ENCODE measurements at regions not wholly inside any gene's neighbourhood (a gene's known extent, or its start where the extent isn't known, plus 50 kb on each side); places are given as distances from the start of the nearest gene placed in this dataset.

- DNase-seq (ENCODE audit: extremely low spot score in 2 of 2): no peak
- no peaks in the 10 kb centered on the region for H3K27me3 ChIP-seq
- TF ChIP-seq, protein P1, sequence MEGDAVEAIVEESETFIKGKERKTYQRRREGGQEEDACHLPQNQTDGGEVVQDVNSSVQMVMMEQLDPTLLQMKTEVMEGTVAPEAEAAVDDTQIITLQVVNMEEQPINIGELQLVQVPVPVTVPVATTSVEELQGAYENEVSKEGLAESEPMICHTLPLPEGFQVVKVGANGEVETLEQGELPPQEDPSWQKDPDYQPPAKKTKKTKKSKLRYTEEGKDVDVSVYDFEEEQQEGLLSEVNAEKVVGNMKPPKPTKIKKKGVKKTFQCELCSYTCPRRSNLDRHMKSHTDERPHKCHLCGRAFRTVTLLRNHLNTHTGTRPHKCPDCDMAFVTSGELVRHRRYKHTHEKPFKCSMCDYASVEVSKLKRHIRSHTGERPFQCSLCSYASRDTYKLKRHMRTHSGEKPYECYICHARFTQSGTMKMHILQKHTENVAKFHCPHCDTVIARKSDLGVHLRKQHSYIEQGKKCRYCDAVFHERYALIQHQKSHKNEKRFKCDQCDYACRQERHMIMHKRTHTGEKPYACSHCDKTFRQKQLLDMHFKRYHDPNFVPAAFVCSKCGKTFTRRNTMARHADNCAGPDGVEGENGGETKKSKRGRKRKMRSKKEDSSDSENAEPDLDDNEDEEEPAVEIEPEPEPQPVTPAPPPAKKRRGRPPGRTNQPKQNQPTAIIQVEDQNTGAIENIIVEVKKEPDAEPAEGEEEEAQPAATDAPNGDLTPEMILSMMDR (IDR thresholded peaks at IDR 0.05): no peak
- TF ChIP-seq POLR2AphosphoS5 (IDR thresholded peaks at IDR 0.05; ENCODE audit: insufficient read depth in 1 of 2, low read depth in 1 of 2) (no peak), POLR2A (IDR thresholded peaks at IDR 0.05) (no peak)
- H3K4me3 ChIP-seq: no peak overlapping the region
- intact Hi-C loops (cut with DNase I): no loop called here
- no peaks in the 10 kb centered on the region for H3K36me3 ChIP-seq
- no peak overlapping the region for H3K27ac ChIP-seq
- no peaks in the 10 kb centered on the region for H3K9me3 ChIP-seq
- no peaks in the 10 kb centered on the region for H3K4me1 ChIP-seq
These were observed 808.8 kb upstream of the POU3F3 start for GRCh38 chr2:104045071-104045470.

DNA sequence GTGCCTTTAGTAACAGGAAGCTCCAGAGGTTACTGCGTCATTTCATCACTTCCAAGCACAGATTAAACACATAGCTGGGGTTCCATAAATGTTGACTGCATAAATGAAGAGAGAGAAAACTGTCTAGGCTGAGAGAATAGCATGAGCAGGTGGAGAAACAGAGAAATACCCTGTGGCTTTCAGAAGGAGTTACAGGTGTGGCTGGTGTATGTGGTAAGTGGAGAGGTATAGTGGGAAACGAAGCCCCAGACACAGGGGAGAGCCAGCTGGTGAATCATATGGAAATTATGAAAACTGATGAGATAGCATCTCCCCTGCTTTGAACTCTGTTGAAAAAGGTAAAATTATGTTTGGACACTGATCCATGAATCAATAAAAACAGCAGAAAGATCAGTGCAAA, 807.4 kb upstream of the POU3F3 start:
- intact Hi-C loops (cut with DNase I): no loop called here
- H3K9me3 ChIP-seq: no peaks in the 10 kb centered on the region
- no peaks in the 10 kb centered on the region for H3K4me1 ChIP-seq
- no peak overlapping the region for H3K27ac ChIP-seq
- H3K27me3 ChIP-seq: no peaks in the 10 kb centered on the region
- no peak overlapping the region for H3K4me3 ChIP-seq
- TF ChIP-seq, protein P1 (IDR thresholded peaks at IDR 0.05): no peak
- TF ChIP-seq POLR2AphosphoS5 (IDR thresholded peaks at IDR 0.05; ENCODE audit: insufficient read depth in 1 of 2, low read depth in 1 of 2) (no peak), POLR2A (IDR thresholded peaks at IDR 0.05) (no peak)
- no peak for DNase-seq (ENCODE audit: extremely low spot score in 2 of 2)
- no peaks in the 10 kb centered on the region for H3K36me3 ChIP-seq

DNA sequence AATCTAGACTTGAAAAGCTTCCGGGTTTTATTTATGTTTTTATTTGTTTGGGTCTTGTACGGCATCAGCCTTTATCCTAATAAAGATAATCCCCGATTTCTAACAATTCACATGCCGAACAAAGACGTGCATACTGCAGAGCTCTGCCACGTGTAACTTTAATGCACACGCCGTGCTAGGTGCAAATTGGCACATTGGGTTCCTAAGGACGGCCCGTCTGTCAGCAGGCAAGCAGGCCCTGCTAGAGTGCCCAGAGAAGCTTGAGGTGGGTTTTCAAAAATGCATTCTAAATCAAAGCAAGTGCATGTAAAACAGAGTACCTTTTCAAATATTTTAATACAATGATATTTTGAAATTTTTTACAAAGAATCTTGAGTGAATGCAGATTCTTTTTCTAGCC, 806.4 kb upstream of the POU3F3 start:
- Histone ChIP-seq H3K9me3 (no peaks in the 10 kb centered on the region), H3K4me1 (no peaks in the 10 kb centered on the region), H3K4me3 (no peak overlapping the region), H3K27me3 (no peaks in the 10 kb centered on the region), H3K27ac (no peak overlapping the region), H3K36me3 (no peaks in the 10 kb centered on the region)
- DNase-seq (ENCODE audit: extremely low spot score in 2 of 2): no peak
- intact Hi-C loops (cut with DNase I): no loop called here
- TF ChIP-seq POLR2A (IDR thresholded peaks at IDR 0.05) (no peak), POLR2AphosphoS5 (IDR thresholded peaks at IDR 0.05; ENCODE audit: insufficient read depth in 1 of 2, low read depth in 1 of 2) (no peak)
- TF ChIP-seq, protein P1 (IDR thresholded peaks at IDR 0.05): no peak

DNA sequence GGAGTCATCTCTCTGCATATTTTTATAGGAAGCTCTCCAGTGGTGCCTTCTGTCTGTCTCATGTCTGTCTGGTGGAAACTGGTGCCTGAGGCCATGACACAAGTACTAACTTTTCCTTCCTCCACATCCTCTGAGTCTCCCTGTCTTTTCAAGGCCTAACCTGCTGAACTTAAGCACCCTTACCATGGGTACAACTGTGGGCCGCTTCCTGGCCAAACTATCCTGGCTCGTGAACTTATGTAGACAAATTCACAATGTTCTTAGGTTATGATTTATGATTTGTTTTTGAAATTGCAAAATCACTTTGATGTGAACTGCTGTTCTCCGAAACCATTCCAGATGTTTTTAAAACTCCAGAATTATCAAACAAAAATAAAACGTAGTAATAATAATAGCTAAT, 804.5 kb upstream of the POU3F3 start:
- TF ChIP-seq, protein P1 (IDR thresholded peaks at IDR 0.05): no peak
- TF ChIP-seq POLR2A (IDR thresholded peaks at IDR 0.05): no peak
- TF ChIP-seq POLR2AphosphoS5 (IDR thresholded peaks at IDR 0.05; ENCODE audit: insufficient read depth in 1 of 2, low read depth in 1 of 2): no peak
- intact Hi-C loops (cut with DNase I): no loop called here
- H3K36me3 ChIP-seq: no peaks in the 10 kb centered on the region
- DNase-seq (ENCODE audit: extremely low spot score in 2 of 2): no peak
- no peaks in the 10 kb centered on the region for H3K27me3 ChIP-seq
- no peak overlapping the region for H3K27ac ChIP-seq
- no peak overlapping the region for H3K4me3 ChIP-seq
- no peaks in the 10 kb centered on the region for H3K4me1 ChIP-seq
- no peaks in the 10 kb centered on the region for H3K9me3 ChIP-seq

DNA sequence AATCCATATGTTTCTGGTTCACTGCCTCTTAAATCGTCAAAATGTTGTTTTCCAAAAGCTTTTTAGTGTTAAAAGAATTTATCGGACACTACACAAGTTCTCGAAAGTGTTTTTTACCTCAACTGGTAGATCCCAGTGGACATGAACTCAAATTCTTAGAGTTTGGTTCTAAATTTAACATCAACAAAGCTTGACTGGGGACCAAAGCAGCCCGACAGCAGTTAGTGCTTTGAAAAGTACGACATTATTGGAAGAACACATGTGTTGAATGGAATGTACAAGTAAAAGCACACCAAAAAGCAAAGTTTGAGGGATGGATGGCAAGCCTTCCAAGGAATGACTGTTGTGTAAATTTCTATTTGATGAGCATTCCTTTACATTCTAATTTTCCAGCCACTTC, 803.9 kb upstream of the POU3F3 start:
- H3K9me3 ChIP-seq: no peaks in the 10 kb centered on the region
- H3K4me3 ChIP-seq: no peak overlapping the region
- H3K4me1 ChIP-seq: no peaks in the 10 kb centered on the region
- no peak for TF ChIP-seq POLR2A (IDR thresholded peaks at IDR 0.05)
- TF ChIP-seq, protein P1 (IDR thresholded peaks at IDR 0.05): no peak
- TF ChIP-seq POLR2AphosphoS5 (IDR thresholded peaks at IDR 0.05; ENCODE audit: insufficient read depth in 1 of 2, low read depth in 1 of 2): no peak
- no peaks in the 10 kb centered on the region for H3K36me3 ChIP-seq
- no peak overlapping the region for H3K27ac ChIP-seq
- intact Hi-C loops (cut with DNase I): no loop called here
- no peaks in the 10 kb centered on the region for H3K27me3 ChIP-seq
- no peak for DNase-seq (ENCODE audit: extremely low spot score in 2 of 2)
